Endothelial cell of umbilical vein (primary cell): ENCODE measurements at regions not wholly inside any gene's neighbourhood (a gene's known extent, or its start where the extent isn't known, plus 50 kb on each side); places are given as distances from the start of the nearest gene placed in this dataset.

Experiments used
- JUN ChIP-seq: IDR thresholded peaks from 2 replicates; pipeline ENCODE4 v1.6.1; 2011; ENCODE audit warnings: borderline replicate concordance, low read depth; ENCODE audit not compliant: insufficient read length, insufficient read depth
- POLR2A ChIP-seq: IDR thresholded peaks from 2 replicates; pipeline ENCODE4 v1.6.1; 2012; ENCODE audit warnings: low read depth, mild to moderate bottlenecking, control low read depth, low read length

GRCh38 chr3:5059782-5060181 is 62.3 kb upstream of the ARL8B start:
- TF ChIP-seq POLR2A, result no peak
- no peak for TF ChIP-seq JUN
